ENCODE measurements at regions not wholly inside any gene's neighbourhood (a gene's known extent, or its start where the extent isn't known, plus 50 kb on each side); places are given as distances from the start of the nearest gene placed in this dataset.

DNA sequence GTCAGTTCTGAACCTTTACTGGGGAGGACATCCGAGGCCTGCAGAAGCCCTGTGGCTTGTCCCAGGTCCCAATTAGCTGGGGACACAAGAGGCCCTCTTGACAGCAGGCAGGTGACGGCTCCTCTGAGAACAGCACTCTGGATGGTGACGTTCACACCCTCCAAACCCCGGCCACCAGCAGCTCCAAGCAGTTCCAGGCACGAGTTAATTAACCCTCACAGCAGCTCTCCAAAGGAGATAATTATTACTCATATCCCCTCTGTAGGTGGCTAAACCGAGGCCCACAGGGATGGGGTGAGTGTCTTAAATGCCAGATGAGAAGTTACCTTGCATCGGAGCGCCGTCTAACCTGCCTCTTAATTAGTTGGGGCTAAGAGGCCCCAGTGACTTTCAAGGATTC is 168.9 kb upstream of the CIBAR2 start:
- TF ChIP-seq, protein P1, sequence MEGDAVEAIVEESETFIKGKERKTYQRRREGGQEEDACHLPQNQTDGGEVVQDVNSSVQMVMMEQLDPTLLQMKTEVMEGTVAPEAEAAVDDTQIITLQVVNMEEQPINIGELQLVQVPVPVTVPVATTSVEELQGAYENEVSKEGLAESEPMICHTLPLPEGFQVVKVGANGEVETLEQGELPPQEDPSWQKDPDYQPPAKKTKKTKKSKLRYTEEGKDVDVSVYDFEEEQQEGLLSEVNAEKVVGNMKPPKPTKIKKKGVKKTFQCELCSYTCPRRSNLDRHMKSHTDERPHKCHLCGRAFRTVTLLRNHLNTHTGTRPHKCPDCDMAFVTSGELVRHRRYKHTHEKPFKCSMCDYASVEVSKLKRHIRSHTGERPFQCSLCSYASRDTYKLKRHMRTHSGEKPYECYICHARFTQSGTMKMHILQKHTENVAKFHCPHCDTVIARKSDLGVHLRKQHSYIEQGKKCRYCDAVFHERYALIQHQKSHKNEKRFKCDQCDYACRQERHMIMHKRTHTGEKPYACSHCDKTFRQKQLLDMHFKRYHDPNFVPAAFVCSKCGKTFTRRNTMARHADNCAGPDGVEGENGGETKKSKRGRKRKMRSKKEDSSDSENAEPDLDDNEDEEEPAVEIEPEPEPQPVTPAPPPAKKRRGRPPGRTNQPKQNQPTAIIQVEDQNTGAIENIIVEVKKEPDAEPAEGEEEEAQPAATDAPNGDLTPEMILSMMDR (conservative IDR thresholded peaks at IDR 0.05) = no peak
- no peak for TF ChIP-seq EZH2 (IDR thresholded peaks at IDR 0.05; ENCODE audit: low read depth)
- ChIA-PET POLR2A (ENCODE audit: unreplicated experiment) (no interaction called here), CTCF (no interaction called here)
- Histone ChIP-seq H3F3A (ENCODE audit: insufficient read depth, low read depth) (no peaks in the 10 kb centered on the region), H3K36me3 (ENCODE audit: low read depth) (no peaks in the 10 kb centered on the region), H3K9me3 (ENCODE audit: insufficient read depth, low read depth) (no peaks in the 10 kb centered on the region), H3K79me2 (ENCODE audit: low read depth) (no peaks in the 10 kb centered on the region), H3K4me3 (no peak overlapping the region), H3K4me2 (no peak overlapping the region), H3K9me2 (ENCODE audit: insufficient read depth) (no peaks in the 10 kb centered on the region), H3K4me1 (replicated peaks; ENCODE audit: insufficient read depth) (no peaks in the 10 kb centered on the region), H3K27ac (no peak overlapping the region), H3K27me3 (ENCODE audit: insufficient read depth, low read depth) (no peaks in the 10 kb centered on the region), H2AFZ (no peak overlapping the region), H4K20me1 (ENCODE audit: insufficient read depth) (no peaks in the 10 kb centered on the region)
- no TSS peak for BruUV-seq (replicated peaks)
- no peak for DNase-seq
- intact Hi-C loops (cut with micrococcal nuclease; ENCODE audit: unreplicated experiment) = no loop called here

DNA sequence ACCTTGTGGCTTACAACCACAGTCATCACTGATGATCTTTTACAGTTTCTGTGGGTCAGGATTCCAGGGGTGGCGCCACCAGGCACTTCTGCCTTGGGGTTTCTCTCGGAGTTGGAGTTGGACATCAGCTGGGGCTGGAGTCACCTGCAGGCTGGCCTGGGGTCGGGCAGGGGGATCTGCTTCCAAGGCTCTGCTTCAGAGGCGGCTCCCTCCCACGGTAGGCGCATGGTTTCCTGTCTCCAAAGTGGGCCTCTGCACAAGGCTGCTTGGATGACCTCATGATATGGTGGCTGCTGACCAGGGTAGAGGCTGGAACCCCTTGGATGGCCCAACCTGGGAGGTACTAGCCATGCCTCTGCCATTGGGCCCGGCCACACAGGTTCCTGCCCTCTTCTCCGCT is 170.6 kb upstream of the CIBAR2 start:
- Histone ChIP-seq H3K4me1 (replicated peaks; ENCODE audit: insufficient read depth) (no peaks in the 10 kb centered on the region), H3K9me2 (ENCODE audit: insufficient read depth) (no peaks in the 10 kb centered on the region), H4K20me1 (ENCODE audit: insufficient read depth) (no peaks in the 10 kb centered on the region), H3K79me2 (ENCODE audit: low read depth) (no peaks in the 10 kb centered on the region), H3K27ac (no peak overlapping the region), H3K4me3 (no peak overlapping the region), H3K36me3 (ENCODE audit: low read depth) (no peaks in the 10 kb centered on the region), H3K9me3 (ENCODE audit: insufficient read depth, low read depth) (no peaks in the 10 kb centered on the region), H3K27me3 (ENCODE audit: insufficient read depth, low read depth) (no peaks in the 10 kb centered on the region), H3K4me2 (no peak overlapping the region), H3F3A (ENCODE audit: insufficient read depth, low read depth) (no peaks in the 10 kb centered on the region), H2AFZ (no peak overlapping the region)
- intact Hi-C loops (cut with micrococcal nuclease; ENCODE audit: unreplicated experiment) = no loop called here
- no peak for DNase-seq
- no TSS peak for BruUV-seq (replicated peaks)
- ChIA-PET CTCF (no interaction called here), POLR2A (ENCODE audit: unreplicated experiment) (no interaction called here)
- no peak for TF ChIP-seq EZH2 (IDR thresholded peaks at IDR 0.05; ENCODE audit: low read depth)
- TF ChIP-seq, protein P1 (conservative IDR thresholded peaks at IDR 0.05) = no peak

DNA sequence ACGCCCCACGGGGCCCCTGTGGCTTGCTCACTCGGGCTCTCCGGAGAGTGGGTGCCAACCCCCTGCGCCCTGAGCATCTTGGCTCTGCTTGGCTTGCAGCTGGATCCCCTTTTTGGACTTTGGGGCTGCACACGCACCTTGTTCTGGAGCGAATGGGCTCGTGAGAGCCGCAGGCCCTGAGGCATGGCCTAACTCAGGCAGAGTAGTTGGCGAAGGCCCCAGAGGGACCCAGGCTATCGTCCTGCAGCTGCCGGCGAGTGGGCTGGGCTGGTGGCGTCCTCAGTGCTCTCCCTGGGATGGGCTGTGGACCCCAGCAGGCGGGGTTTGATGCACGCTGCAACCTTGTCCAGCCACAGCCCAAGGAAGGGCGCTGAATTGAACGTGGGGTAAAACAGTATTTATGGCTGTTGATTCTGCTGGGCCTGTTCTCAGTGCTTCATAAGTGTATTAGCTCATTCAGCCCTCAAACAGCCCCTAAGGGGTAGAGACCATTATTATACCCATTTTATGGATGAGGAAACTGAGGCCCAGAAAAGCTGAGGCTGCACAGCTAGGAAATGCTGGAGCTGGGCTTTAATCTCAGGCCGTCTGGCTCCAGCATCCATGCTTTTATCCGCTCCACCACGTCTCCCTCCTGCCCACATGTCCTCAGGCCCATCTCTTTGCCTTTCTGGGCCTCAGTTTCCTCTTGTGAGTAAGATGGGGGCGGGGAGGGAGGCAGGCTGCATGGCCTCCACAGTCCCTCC is 171.2 kb upstream of the CIBAR2 start:
- no peaks in the 10 kb centered on the region for H3K9me3 ChIP-seq (ENCODE audit: insufficient read depth, low read depth)
- no peaks in the 10 kb centered on the region for H3K79me2 ChIP-seq (ENCODE audit: low read depth)
- CTCF ChIA-PET = no interaction called here
- no peak overlapping the region for H2AFZ ChIP-seq
- no peak for DNase-seq
- H3K36me3 ChIP-seq (ENCODE audit: low read depth) = no peaks in the 10 kb centered on the region
- intact Hi-C loops (cut with micrococcal nuclease; ENCODE audit: unreplicated experiment) = no loop called here
- no peak overlapping the region for H3K4me3 ChIP-seq
- TF ChIP-seq EZH2 (IDR thresholded peaks at IDR 0.05; ENCODE audit: low read depth) = no peak
- TF ChIP-seq, protein P1 (conservative IDR thresholded peaks at IDR 0.05) = no peak
- no peaks in the 10 kb centered on the region for H3F3A ChIP-seq (ENCODE audit: insufficient read depth, low read depth)
- H3K27ac ChIP-seq = no peak overlapping the region
- BruUV-seq (replicated peaks) = no TSS peak
- H4K20me1 ChIP-seq (ENCODE audit: insufficient read depth) = no peaks in the 10 kb centered on the region
- no peak overlapping the region for H3K4me2 ChIP-seq
- no peaks in the 10 kb centered on the region for H3K4me1 ChIP-seq (replicated peaks; ENCODE audit: insufficient read depth)
- no peaks in the 10 kb centered on the region for H3K27me3 ChIP-seq (ENCODE audit: insufficient read depth, low read depth)
- POLR2A ChIA-PET (ENCODE audit: unreplicated experiment) = no interaction called here
- no peaks in the 10 kb centered on the region for H3K9me2 ChIP-seq (ENCODE audit: insufficient read depth)

Measured in PC-9 (cell line).